ENCODE measurements at regions not wholly inside any gene's neighbourhood (a gene's known extent, or its start where the extent isn't known, plus 50 kb on each side); places are given as distances from the start of the nearest gene placed in this dataset.

DNA sequence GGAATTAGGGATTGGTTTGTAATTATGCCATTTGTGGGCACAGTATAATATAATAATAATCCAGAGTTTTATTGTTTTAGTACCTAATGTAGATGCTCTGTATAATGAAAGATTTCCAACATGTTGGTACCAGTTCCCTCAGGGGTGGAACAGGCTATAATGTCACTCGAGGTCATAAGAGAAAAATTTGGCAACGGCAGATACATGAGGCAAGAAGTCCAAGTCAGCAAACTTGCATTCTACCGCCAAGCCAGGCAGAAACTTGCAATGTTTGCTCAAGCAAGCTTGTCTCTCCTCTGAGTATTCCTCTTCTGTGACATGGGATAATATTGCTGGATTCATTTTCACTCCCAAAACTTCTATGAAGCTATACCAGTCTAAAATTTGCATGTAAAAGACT, 520.0 kb upstream of the SALL3 start:
- no peak overlapping the region for H3K27ac ChIP-seq (ENCODE audit: insufficient read depth, low read length, poor library complexity, severe bottlenecking)
- H3K4me1 ChIP-seq (ENCODE audit: control insufficient read depth, insufficient read depth, low read length, poor library complexity, severe bottlenecking), result no peaks in the 10 kb centered on the region
- H3K36me3 Mint-ChIP-seq, result no peaks in the 10 kb centered on the region
- no peak for DNase-seq
- H3K27ac Mint-ChIP-seq, result no peak overlapping the region
- no peak overlapping the region for H3K4me3 ChIP-seq (ENCODE audit: low read depth, low read length)
- peaks cover 0 to 13% (median 4%) of the 10 kb centered on the region in 7 donors for H3K9me3 Mint-ChIP-seq
- no peaks in the 10 kb centered on the region for H3K36me3 ChIP-seq (ENCODE audit: control insufficient read depth, insufficient read depth, low read length)
- no peak overlapping the region for H3K4me3 Mint-ChIP-seq
- H3K9me3 ChIP-seq (ENCODE audit: control insufficient read depth in 2 of 2, low read length in 2 of 2), result peaks cover 0 to 3% of the 10 kb centered on the region in 2 experiments
- H3K4me1 Mint-ChIP-seq, result no peaks in the 10 kb centered on the region
- no peaks in the 10 kb centered on the region for H3K27me3 Mint-ChIP-seq
- no peaks in the 10 kb centered on the region for H3K27me3 ChIP-seq (ENCODE audit: control insufficient read depth, insufficient read depth, low read length)
- no peak for ATAC-seq (ENCODE audit: low read depth in 2 of 2)

DNA sequence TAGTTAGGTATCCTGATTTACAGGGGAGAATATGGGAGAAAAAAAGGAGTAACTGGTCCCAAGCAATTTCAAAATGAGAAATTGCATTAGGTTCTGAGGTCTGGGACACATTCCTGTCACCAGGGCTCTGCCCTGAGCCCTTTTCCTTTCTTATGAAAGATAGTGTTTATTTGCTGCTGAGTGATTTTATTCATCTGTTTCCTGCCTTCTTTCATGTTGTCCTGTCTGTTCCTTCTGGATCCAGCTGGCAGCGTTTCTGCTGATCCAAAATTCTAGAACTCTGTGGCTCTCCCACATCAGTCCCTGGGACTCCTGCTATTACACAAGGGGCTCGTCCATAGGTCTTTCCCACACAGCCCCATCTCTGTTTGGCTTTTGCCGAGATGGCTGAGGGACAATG, 519.1 kb upstream of the SALL3 start:
- Mint-ChIP-seq H3K36me3 (no peaks in the 10 kb centered on the region), H3K27me3 (no peaks in the 10 kb centered on the region)
- ATAC-seq (ENCODE audit: low read depth in 2 of 2), result no peak

DNA sequence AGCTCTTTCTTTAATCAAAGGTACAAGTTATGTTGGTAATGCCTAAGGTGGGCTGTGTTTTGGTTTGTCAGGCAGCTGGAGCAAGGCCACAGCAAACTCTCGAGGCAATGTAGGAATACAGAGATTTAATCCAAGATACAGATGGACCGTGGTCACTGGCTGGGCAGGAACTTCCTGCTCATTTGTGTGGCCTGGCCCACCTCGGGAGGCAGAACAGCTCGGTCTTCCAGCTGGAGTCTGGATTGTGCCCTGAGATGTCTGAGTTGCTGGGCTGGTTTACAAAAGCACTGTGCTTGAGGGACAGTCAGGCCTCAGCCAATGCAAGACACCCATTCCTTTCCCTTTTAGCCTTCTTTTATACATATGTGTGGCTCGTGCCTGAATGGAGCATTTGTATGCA, 506.1 kb upstream of the SALL3 start:
- Histone ChIP-seq H3K4me3 (ENCODE audit: low read depth, low read length) (no peak overlapping the region), H3K27ac (ENCODE audit: insufficient read depth, low read length, poor library complexity, severe bottlenecking) (no peak overlapping the region), H3K9me3 (ENCODE audit: control insufficient read depth in 2 of 2, low read length in 2 of 2) (no peaks in the 10 kb centered on the region), H3K36me3 (ENCODE audit: control insufficient read depth, insufficient read depth, low read length) (no peaks in the 10 kb centered on the region), H3K27me3 (ENCODE audit: control insufficient read depth, insufficient read depth, low read length) (no peaks in the 10 kb centered on the region), H3K4me1 (ENCODE audit: control insufficient read depth, insufficient read depth, low read length, poor library complexity, severe bottlenecking) (no peaks in the 10 kb centered on the region)
- Mint-ChIP-seq H3K27ac (no peak overlapping the region), H3K36me3 (no peaks in the 10 kb centered on the region), H3K9me3 (peaks cover 0 to 8% (median 2%) of the 10 kb centered on the region in 7 donors), H3K4me1 (no peaks in the 10 kb centered on the region), H3K4me3 (no peak overlapping the region), H3K27me3 (no peaks in the 10 kb centered on the region)
- DNase-seq (no peak), ATAC-seq (ENCODE audit: low read depth in 2 of 2) (no peak)

More for the DNA sequence above, 519.1 kb upstream of the SALL3 start:
- H3K27ac ChIP-seq (ENCODE audit: insufficient read depth, low read length, poor library complexity, severe bottlenecking), result no peak overlapping the region
- H3K4me3 Mint-ChIP-seq, result no peak overlapping the region
- H3K27ac Mint-ChIP-seq, result no peak overlapping the region
- no peak overlapping the region for H3K4me3 ChIP-seq (ENCODE audit: low read depth, low read length)
- no peaks in the 10 kb centered on the region for H3K36me3 ChIP-seq (ENCODE audit: control insufficient read depth, insufficient read depth, low read length)
- no peak for DNase-seq
- H3K9me3 Mint-ChIP-seq, result peaks cover 0 to 16% (median 4%) of the 10 kb centered on the region in 7 donors
- no peaks in the 10 kb centered on the region for H3K4me1 Mint-ChIP-seq
- no peaks in the 10 kb centered on the region for H3K27me3 ChIP-seq (ENCODE audit: control insufficient read depth, insufficient read depth, low read length)
- no peaks in the 10 kb centered on the region for H3K4me1 ChIP-seq (ENCODE audit: control insufficient read depth, insufficient read depth, low read length, poor library complexity, severe bottlenecking)
- peaks cover 6 to 9% of the 10 kb centered on the region in 2 experiments for H3K9me3 ChIP-seq (ENCODE audit: control insufficient read depth in 2 of 2, low read length in 2 of 2)

DNA sequence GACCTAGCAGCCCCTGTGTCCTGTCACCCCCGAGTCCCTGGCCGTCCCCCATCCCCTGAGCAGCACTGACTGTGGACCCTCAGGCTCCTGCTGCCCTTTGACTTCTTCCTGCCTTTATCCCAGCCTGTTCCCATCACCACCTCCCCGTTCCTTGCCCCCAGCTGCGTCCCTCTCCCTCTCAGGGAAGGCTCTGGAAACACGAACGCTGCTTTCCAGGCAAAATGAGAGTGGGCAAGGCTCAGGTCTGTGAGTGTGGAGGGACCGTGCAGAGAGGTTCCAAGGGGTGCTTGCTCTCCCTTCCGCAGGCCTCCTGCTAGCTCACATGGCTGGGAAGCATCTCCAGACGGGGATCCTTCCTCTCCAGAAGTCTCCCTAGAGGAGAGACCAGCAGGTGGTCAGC, 501.8 kb upstream of the SALL3 start:
- Histone ChIP-seq H3K4me3 (ENCODE audit: low read depth, low read length) (no peak overlapping the region), H3K27ac (ENCODE audit: insufficient read depth, low read length, poor library complexity, severe bottlenecking) (no peak overlapping the region), H3K9me3 (ENCODE audit: control insufficient read depth in 2 of 2, low read length in 2 of 2) (no peaks in the 10 kb centered on the region), H3K27me3 (ENCODE audit: control insufficient read depth, insufficient read depth, low read length) (no peaks in the 10 kb centered on the region), H3K4me1 (ENCODE audit: control insufficient read depth, insufficient read depth, low read length, poor library complexity, severe bottlenecking) (no peaks in the 10 kb centered on the region), H3K36me3 (ENCODE audit: control insufficient read depth, insufficient read depth, low read length) (no peaks in the 10 kb centered on the region)
- H3K36me3 Mint-ChIP-seq, result no peaks in the 10 kb centered on the region
- H3K27me3 Mint-ChIP-seq, result no peaks in the 10 kb centered on the region
- no peak overlapping the region for H3K4me3 Mint-ChIP-seq
- ATAC-seq (ENCODE audit: low read depth in 2 of 2) (no peak), DNase-seq (no peak)
- H3K9me3 Mint-ChIP-seq, result peaks cover 0 to 6% (median 0%) of the 10 kb centered on the region in 7 donors
- no peaks in the 10 kb centered on the region for H3K4me1 Mint-ChIP-seq
- no peak overlapping the region for H3K27ac Mint-ChIP-seq

DNA sequence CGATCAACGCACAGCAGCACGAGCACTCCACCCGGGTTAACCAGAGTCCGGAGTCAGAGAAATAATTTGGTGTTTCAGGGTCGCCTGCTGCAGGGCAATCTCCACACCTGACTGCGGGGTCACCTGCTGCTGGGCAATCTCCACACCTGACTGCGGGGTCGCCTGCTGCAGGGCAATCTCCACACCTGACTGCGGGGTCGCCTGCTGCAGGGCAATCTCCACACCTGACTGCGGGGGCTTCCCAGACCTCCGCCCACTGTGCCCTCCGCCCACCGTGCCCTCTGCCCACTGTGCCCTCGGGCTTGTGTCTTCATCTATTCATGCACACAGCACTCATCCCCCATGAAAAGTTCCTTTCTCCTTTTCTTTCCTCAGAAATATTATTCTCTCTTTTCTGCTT, 500.2 kb upstream of the SALL3 start:
- Histone ChIP-seq H3K27ac (ENCODE audit: insufficient read depth, low read length, poor library complexity, severe bottlenecking) (no peak overlapping the region), H3K36me3 (ENCODE audit: control insufficient read depth, insufficient read depth, low read length) (no peaks in the 10 kb centered on the region), H3K27me3 (ENCODE audit: control insufficient read depth, insufficient read depth, low read length) (no peaks in the 10 kb centered on the region), H3K4me3 (ENCODE audit: low read depth, low read length) (no peak overlapping the region), H3K9me3 (ENCODE audit: control insufficient read depth in 2 of 2, low read length in 2 of 2) (no peaks in the 10 kb centered on the region), H3K4me1 (ENCODE audit: control insufficient read depth, insufficient read depth, low read length, poor library complexity, severe bottlenecking) (no peaks in the 10 kb centered on the region)
- DNase-seq, result no peak
- ATAC-seq (ENCODE audit: low read depth in 2 of 2), result no peak
- H3K36me3 Mint-ChIP-seq, result no peaks in the 10 kb centered on the region
- H3K27me3 Mint-ChIP-seq, result no peaks in the 10 kb centered on the region
- H3K9me3 Mint-ChIP-seq, result peaks cover 0 to 4% (median 2%) of the 10 kb centered on the region in 7 donors
- H3K27ac Mint-ChIP-seq, result no peak overlapping the region
- H3K4me3 Mint-ChIP-seq, result no peak overlapping the region
- no peaks in the 10 kb centered on the region for H3K4me1 Mint-ChIP-seq

DNA sequence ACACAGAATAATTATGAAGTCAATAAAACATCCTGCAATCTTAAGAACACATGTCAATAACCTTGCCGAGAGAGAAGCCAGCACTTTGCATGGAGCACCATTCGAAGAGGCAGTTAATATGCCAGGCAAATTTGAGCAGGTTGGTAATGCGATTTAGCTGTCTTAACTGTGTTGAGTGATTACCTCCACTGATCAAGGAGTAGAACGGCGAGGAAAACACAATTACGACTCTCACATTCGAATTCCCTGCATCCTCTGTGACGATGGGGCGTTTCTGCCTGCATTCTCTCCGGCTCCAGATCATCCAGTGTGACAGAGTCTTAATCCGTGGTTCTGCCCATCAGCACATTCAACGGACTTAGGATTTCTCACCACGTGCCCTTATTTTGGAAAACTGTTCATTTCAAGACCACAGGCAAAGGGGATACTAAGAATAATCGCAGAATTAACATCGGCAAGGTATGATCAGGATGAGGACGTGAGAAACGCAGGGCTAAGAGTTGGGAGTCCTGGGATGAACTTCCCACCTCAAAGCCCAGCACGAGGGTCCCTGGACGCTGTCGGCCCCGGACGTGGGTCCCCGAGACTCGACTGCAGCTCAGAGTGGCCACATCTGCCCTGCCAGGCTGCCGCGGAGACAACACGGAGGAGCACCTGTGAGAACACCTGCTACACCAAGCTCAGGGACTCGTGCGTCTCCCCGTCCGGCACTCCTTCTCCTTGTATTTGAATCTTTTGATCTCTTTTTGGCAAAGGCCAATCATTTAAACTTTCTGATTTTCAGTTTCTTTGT, 499.2 kb upstream of the SALL3 start:
- H3K4me1 Mint-ChIP-seq, result no peaks in the 10 kb centered on the region
- no peaks in the 10 kb centered on the region for H3K27me3 Mint-ChIP-seq
- no peak overlapping the region for H3K4me3 Mint-ChIP-seq
- ATAC-seq (ENCODE audit: low read depth in 2 of 2) (no peak), DNase-seq (no peak)
- Histone ChIP-seq H3K36me3 (ENCODE audit: control insufficient read depth, insufficient read depth, low read length) (no peaks in the 10 kb centered on the region), H3K4me1 (ENCODE audit: control insufficient read depth, insufficient read depth, low read length, poor library complexity, severe bottlenecking) (no peaks in the 10 kb centered on the region), H3K9me3 (ENCODE audit: control insufficient read depth in 2 of 2, low read length in 2 of 2) (no peaks in the 10 kb centered on the region), H3K27ac (ENCODE audit: insufficient read depth, low read length, poor library complexity, severe bottlenecking) (no peak overlapping the region), H3K4me3 (ENCODE audit: low read depth, low read length) (no peak overlapping the region), H3K27me3 (ENCODE audit: control insufficient read depth, insufficient read depth, low read length) (no peaks in the 10 kb centered on the region)
- H3K36me3 Mint-ChIP-seq, result no peaks in the 10 kb centered on the region
- no peak overlapping the region for H3K27ac Mint-ChIP-seq
- peaks cover 0 to 4% (median 2%) of the 10 kb centered on the region in 7 donors for H3K9me3 Mint-ChIP-seq

DNA sequence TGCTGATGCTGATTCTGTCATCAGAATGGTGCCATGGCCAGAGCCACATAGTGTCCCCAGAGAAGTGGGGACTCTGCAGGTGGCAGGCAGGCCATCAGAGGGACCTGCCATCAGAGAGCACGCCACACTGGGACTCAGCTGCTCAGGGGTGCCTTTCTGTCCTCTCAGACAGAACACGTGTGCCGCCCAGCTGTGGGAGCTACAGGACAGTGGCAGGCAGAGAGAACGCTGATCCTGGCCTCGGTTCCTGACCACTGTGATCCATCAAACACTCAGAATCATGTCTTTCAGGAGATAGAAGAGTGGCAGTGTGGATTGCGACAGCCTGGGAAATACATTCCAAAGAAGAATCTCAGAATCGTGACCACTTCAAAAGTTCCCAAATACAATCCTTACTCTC, 497.2 kb upstream of the SALL3 start:
- Mint-ChIP-seq H3K4me3 (no peak overlapping the region), H3K27ac (no peak overlapping the region), H3K4me1 (no peaks in the 10 kb centered on the region), H3K9me3 (peaks cover 0 to 4% (median 2%) of the 10 kb centered on the region in 7 donors), H3K36me3 (no peaks in the 10 kb centered on the region), H3K27me3 (no peaks in the 10 kb centered on the region)
- DNase-seq (no peak), ATAC-seq (ENCODE audit: low read depth in 2 of 2) (no peak)
- no peak overlapping the region for H3K27ac ChIP-seq (ENCODE audit: insufficient read depth, low read length, poor library complexity, severe bottlenecking)
- H3K4me1 ChIP-seq (ENCODE audit: control insufficient read depth, insufficient read depth, low read length, poor library complexity, severe bottlenecking), result no peaks in the 10 kb centered on the region
- no peaks in the 10 kb centered on the region for H3K9me3 ChIP-seq (ENCODE audit: control insufficient read depth in 2 of 2, low read length in 2 of 2)
- H3K4me3 ChIP-seq (ENCODE audit: low read depth, low read length), result no peak overlapping the region
- H3K36me3 ChIP-seq (ENCODE audit: control insufficient read depth, insufficient read depth, low read length), result no peaks in the 10 kb centered on the region
- H3K27me3 ChIP-seq (ENCODE audit: control insufficient read depth, insufficient read depth, low read length), result no peaks in the 10 kb centered on the region

DNA sequence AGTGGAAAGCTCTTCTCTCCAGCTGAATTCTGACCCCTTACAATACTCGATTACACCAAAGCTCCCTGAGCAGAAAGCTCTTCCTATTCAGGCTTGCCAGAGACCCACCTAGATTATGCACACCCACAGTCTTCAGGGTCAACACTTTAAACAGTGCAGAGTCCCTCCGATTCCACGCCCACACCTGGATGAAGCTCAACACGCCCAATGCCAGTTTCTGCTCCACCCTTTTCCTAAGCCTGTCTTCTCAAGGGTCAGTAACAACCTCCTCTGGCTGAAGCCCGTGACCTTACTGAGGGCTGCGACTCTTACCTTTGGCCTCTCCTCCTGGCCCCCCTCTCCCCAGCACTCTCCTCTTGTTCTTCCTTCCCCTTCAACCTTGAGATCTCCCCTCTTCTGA, 492.0 kb upstream of the SALL3 start:
- DNase-seq (no peak), ATAC-seq (ENCODE audit: low read depth in 2 of 2) (no peak)
- H3K27me3 ChIP-seq (ENCODE audit: control insufficient read depth, insufficient read depth, low read length), result no peaks in the 10 kb centered on the region
- Mint-ChIP-seq H3K27ac (no peak overlapping the region), H3K4me1 (no peaks in the 10 kb centered on the region), H3K27me3 (peaks cover 5% of the 10 kb centered on the region), H3K9me3 (peaks cover 3 to 13% (median 10%) of the 10 kb centered on the region in 7 donors), H3K4me3 (peak overlapping the region in 1 of 4 donors; percentile 27), H3K36me3 (peaks cover 3% of the 10 kb centered on the region)
- peaks cover 0 to under 1% of the 10 kb centered on the region in 2 experiments for H3K9me3 ChIP-seq (ENCODE audit: control insufficient read depth in 2 of 2, low read length in 2 of 2)
- H3K4me3 ChIP-seq (ENCODE audit: low read depth, low read length), result no peak overlapping the region
- H3K4me1 ChIP-seq (ENCODE audit: control insufficient read depth, insufficient read depth, low read length, poor library complexity, severe bottlenecking), result no peaks in the 10 kb centered on the region
- no peak overlapping the region for H3K27ac ChIP-seq (ENCODE audit: insufficient read depth, low read length, poor library complexity, severe bottlenecking)
- no peaks in the 10 kb centered on the region for H3K36me3 ChIP-seq (ENCODE audit: control insufficient read depth, insufficient read depth, low read length)
